Glomerular visceral epithelial cell (primary cell): ENCODE measurements at regions not wholly inside any gene's neighbourhood (a gene's known extent, or its start where the extent isn't known, plus 50 kb on each side); places are given as distances from the start of the nearest gene placed in this dataset.
"Not testable (repeated sequence)": the region's sequence is repeated elsewhere in the genome, so short reads cannot be mapped to it uniquely, and the experiment has no call there.

Source experiments
- DNase-seq: peaks from one replicate; pipeline ENCODE4 v3.0.0-alpha.2; 2016; ENCODE audit errors: extremely low spot score

GRCh38 chr20:39988991-39989390 is 700.0 kb downstream of the MAFB start:
- DNase-seq, result no peak

GRCh38 chr20:39986173-39986904 is 702.7 kb downstream of the MAFB start:
- DNase-seq, result no peak

GRCh38 chr20:39985271-39985827 is 703.7 kb downstream of the MAFB start:
- no peak for DNase-seq

GRCh38 chr20:39983655-39984054 is 705.4 kb downstream of the MAFB start:
- no peak for DNase-seq

GRCh38 chr20:39983183-39983582 is 705.9 kb downstream of the MAFB start:
- DNase-seq, result no peak

GRCh38 chr20:39974966-39975501 is 714.0 kb downstream of the MAFB start:
- DNase-seq, result no peak

GRCh38 chr20:39968495-39968894 is 720.5 kb downstream of the MAFB start:
- DNase-seq, result no peak

GRCh38 chr20:39967806-39968205 is 721.2 kb downstream of the MAFB start:
- DNase-seq, result no peak

- no peak for DNase-seq
Measured at GRCh38 chr20:39961637-39962244, 727.3 kb downstream of the MAFB start.

- no peak for DNase-seq
Measured at GRCh38 chr20:39960522-39961428, 728.3 kb downstream of the MAFB start.

GRCh38 chr20:39957911-39958310 is 731.1 kb downstream of the MAFB start:
- not testable (repeated sequence) for DNase-seq

GRCh38 chr20:39954621-39955020 is 734.4 kb downstream of the MAFB start:
- DNase-seq, result no peak

- no peak for DNase-seq
Measured at GRCh38 chr20:39946931-39947330, 742.1 kb downstream of the MAFB start.

GRCh38 chr20:39946053-39946810 is 742.8 kb downstream of the MAFB start:
- DNase-seq, result no peak

GRCh38 chr20:39944861-39945260 is 744.2 kb downstream of the MAFB start:
- no peak for DNase-seq

GRCh38 chr20:39943336-39943735 is 745.7 kb downstream of the MAFB start:
- no peak for DNase-seq

- DNase-seq, result no peak
Measured at GRCh38 chr20:39941245-39941644, 747.8 kb downstream of the MAFB start.

- no peak for DNase-seq
Measured at GRCh38 chr20:39939241-39939865, 749.7 kb downstream of the MAFB start.

- DNase-seq, result no peak
Measured at GRCh38 chr20:39936401-39936800, 752.6 kb downstream of the MAFB start.

- DNase-seq, result no peak
Measured at GRCh38 chr20:39935901-39936300, 753.1 kb downstream of the MAFB start.
